ENCODE measurements at regions not wholly inside any gene's neighbourhood (a gene's known extent, or its start where the extent isn't known, plus 50 kb on each side); places are given as distances from the start of the nearest gene placed in this dataset.

- TF ChIP-seq POLR2AphosphoS5 (IDR thresholded peaks at IDR 0.05; ENCODE audit: borderline replicate concordance, low read depth, low read length) = no peak
- TF ChIP-seq EZH2 (IDR thresholded peaks at IDR 0.05) = no peak
These were observed 158.1 kb upstream of the C1orf174 start for GRCh38 chr1:4058122-4058521.
